ENCODE measurements at regions not wholly inside any gene's neighbourhood (a gene's known extent, or its start where the extent isn't known, plus 50 kb on each side); places are given as distances from the start of the nearest gene placed in this dataset.

DNA sequence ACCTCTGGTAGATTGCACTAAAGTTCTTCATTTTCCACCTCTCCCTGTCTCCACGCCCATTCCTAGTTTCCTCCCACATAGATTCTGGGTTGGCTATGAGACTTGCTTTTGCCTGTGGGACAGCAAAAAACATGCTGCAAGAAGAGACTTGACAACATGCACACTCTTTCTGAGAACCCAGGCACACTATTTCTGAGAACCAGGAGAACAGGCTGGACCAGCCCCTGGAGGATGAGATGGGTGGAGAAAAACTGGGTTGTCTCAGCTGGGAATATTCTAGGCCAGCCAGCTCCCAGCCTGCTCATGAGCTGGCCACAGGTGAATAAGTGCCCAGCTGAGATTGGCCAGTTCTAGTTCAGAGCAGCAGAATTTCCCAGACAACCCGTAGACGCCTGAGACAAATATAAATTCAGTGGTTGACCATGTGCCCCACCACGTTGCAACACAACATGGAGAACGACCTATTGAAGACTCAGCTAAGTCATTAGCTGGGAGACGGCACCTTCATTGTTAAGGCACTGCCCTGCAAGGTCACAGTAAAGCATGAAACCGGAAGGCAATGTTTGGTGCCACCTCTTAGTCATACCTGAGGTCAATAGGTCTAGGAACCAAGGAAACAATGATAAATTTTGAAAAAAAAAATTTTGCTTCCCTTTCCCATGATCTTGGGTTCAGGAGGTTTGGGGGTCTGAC lies 92.7 kb upstream of the AKR1E2 start:
- Histone ChIP-seq H3K27ac (ENCODE audit: low read depth, low read length) (no peak overlapping the region), H3K36me3 (ENCODE audit: control insufficient read depth, insufficient read depth, low read length) (no peaks in the 10 kb centered on the region)

GRCh38 chr10:4730998-4731397 lies 95.0 kb upstream of the AKR1E2 start:
- Histone ChIP-seq H3K9me3 (ENCODE audit: control insufficient read depth, insufficient read depth, low read length) (no peaks in the 10 kb centered on the region), H3K4me3 (ENCODE audit: low read depth, low read length) (no peak overlapping the region), H3K36me3 (ENCODE audit: control insufficient read depth, insufficient read depth, low read length) (no peaks in the 10 kb centered on the region), H3K27me3 (ENCODE audit: control insufficient read depth, insufficient read depth, low read length) (no peaks in the 10 kb centered on the region), H3K27ac (ENCODE audit: low read depth, low read length) (no peak overlapping the region), H3K9ac (ENCODE audit: low read depth, low read length) (no peak overlapping the region), H3K4me1 (ENCODE audit: control insufficient read depth, insufficient read depth, low read length) (no peaks in the 10 kb centered on the region)

More for the DNA sequence above, 92.7 kb upstream of the AKR1E2 start:
- H3K4me3 ChIP-seq (ENCODE audit: low read depth, low read length): no peak overlapping the region
- H3K27me3 ChIP-seq (ENCODE audit: control insufficient read depth, insufficient read depth, low read length): no peaks in the 10 kb centered on the region
- no peak overlapping the region for H3K9ac ChIP-seq (ENCODE audit: low read depth, low read length)
- no peaks in the 10 kb centered on the region for H3K9me3 ChIP-seq (ENCODE audit: control insufficient read depth, insufficient read depth, low read length)
- no peaks in the 10 kb centered on the region for H3K4me1 ChIP-seq (ENCODE audit: control insufficient read depth, insufficient read depth, low read length)

GRCh38 chr10:4725917-4726606 lies 99.9 kb upstream of the AKR1E2 start:
- Histone ChIP-seq H3K4me3 (ENCODE audit: low read depth, low read length) (no peak overlapping the region), H3K27me3 (ENCODE audit: control insufficient read depth, insufficient read depth, low read length) (no peaks in the 10 kb centered on the region), H3K9me3 (ENCODE audit: control insufficient read depth, insufficient read depth, low read length) (no peaks in the 10 kb centered on the region), H3K4me1 (ENCODE audit: control insufficient read depth, insufficient read depth, low read length) (no peaks in the 10 kb centered on the region), H3K9ac (ENCODE audit: low read depth, low read length) (no peak overlapping the region), H3K27ac (ENCODE audit: low read depth, low read length) (no peak overlapping the region), H3K36me3 (ENCODE audit: control insufficient read depth, insufficient read depth, low read length) (no peaks in the 10 kb centered on the region)

- no peaks in the 10 kb centered on the region for H3K27me3 ChIP-seq (ENCODE audit: control insufficient read depth, insufficient read depth, low read length)
- no peak overlapping the region for H3K27ac ChIP-seq (ENCODE audit: low read depth, low read length)
- no peak overlapping the region for H3K9ac ChIP-seq (ENCODE audit: low read depth, low read length)
- no peaks in the 10 kb centered on the region for H3K9me3 ChIP-seq (ENCODE audit: control insufficient read depth, insufficient read depth, low read length)
- H3K4me1 ChIP-seq (ENCODE audit: control insufficient read depth, insufficient read depth, low read length): no peaks in the 10 kb centered on the region
- H3K4me3 ChIP-seq (ENCODE audit: low read depth, low read length): no peak overlapping the region
- H3K36me3 ChIP-seq (ENCODE audit: control insufficient read depth, insufficient read depth, low read length): no peaks in the 10 kb centered on the region
These were observed 102.1 kb upstream of the AKR1E2 start for GRCh38 chr10:4723860-4724259.

DNA sequence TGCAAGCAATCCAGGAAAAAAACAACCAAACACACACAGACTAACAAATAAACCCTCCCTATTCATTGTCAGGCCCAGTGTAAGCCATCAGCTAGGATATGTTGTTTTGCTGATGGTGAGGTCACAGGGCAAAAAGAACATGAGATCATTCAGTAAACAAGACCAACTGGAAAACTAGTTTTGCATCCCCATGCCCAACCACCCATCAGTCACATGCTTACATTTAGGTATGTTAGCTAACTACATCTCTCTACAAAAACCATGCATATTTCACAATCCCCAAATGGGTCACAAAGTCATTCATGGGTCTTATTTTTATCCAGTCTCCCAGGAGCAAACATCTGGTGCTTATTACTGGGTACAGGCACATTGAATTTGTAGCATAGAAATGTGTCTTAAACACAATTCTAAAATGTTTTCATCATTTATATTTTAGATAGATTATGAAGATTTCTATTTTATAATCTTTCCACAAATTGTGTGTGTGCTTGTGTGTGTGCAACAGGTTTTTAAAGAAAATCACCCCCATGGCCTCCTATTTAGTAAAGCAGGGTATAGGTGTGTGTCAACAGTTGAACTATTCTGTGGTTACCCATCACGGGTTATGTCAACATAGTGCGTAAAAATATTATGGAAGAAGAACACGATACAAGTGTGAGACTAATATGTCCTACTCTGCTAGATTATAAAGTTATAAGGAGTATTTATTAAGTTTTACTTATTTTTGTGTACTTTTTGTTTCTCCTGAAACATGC lies 103.8 kb upstream of the AKR1E2 start:
- H3K9ac ChIP-seq (ENCODE audit: low read depth, low read length): no peak overlapping the region
- no peaks in the 10 kb centered on the region for H3K36me3 ChIP-seq (ENCODE audit: control insufficient read depth, insufficient read depth, low read length)
- H3K27ac ChIP-seq (ENCODE audit: low read depth, low read length): no peak overlapping the region
- no peaks in the 10 kb centered on the region for H3K9me3 ChIP-seq (ENCODE audit: control insufficient read depth, insufficient read depth, low read length)
- H3K4me1 ChIP-seq (ENCODE audit: control insufficient read depth, insufficient read depth, low read length): no peaks in the 10 kb centered on the region
- H3K4me3 ChIP-seq (ENCODE audit: low read depth, low read length): no peak overlapping the region
- H3K27me3 ChIP-seq (ENCODE audit: control insufficient read depth, insufficient read depth, low read length): no peaks in the 10 kb centered on the region

DNA sequence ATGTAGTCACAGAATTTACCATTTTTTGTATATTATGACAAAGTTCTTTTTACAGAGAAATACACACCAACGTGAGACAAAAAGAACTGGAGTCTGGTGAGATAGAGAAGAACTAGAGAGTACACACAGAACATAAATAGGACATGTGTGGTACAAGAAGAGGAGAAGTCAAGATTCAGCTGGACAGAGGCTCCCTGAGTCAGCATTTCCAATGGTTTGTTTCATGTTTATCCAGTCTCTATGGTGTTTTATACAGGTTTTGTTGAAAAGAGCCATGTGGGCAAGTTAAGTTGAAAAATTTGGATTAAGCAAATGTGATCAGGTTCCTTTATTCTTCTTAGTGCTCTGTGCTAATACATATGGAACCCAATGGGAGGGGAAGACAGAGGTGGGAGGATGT lies 105.5 kb upstream of the AKR1E2 start:
- Histone ChIP-seq H3K36me3 (ENCODE audit: control insufficient read depth, insufficient read depth, low read length) (no peaks in the 10 kb centered on the region), H3K27me3 (ENCODE audit: control insufficient read depth, insufficient read depth, low read length) (no peaks in the 10 kb centered on the region), H3K9me3 (ENCODE audit: control insufficient read depth, insufficient read depth, low read length) (no peaks in the 10 kb centered on the region), H3K4me3 (ENCODE audit: low read depth, low read length) (no peak overlapping the region), H3K27ac (ENCODE audit: low read depth, low read length) (no peak overlapping the region), H3K4me1 (ENCODE audit: control insufficient read depth, insufficient read depth, low read length) (no peaks in the 10 kb centered on the region), H3K9ac (ENCODE audit: low read depth, low read length) (no peak overlapping the region)

DNA sequence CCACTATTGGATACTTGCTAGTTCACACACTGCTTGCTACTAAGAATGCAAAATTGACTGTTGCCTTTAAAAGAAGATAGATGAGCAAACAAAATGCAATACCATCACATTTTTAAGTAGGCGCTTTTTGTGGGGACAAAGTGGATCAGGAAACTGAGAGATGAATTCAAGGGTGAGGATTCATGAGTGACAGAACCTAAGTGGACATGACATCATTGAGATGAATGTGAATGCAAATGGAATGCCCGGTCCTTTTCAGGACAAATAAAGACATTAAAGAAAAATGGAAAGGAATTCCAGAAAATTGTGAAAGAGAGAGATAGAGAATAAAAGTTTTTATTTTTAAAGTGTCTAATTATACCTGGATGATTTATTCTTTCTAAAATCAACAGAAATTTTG lies 106.3 kb upstream of the AKR1E2 start:
- no peak overlapping the region for H3K9ac ChIP-seq (ENCODE audit: low read depth, low read length)
- H3K36me3 ChIP-seq (ENCODE audit: control insufficient read depth, insufficient read depth, low read length): no peaks in the 10 kb centered on the region
- no peak overlapping the region for H3K4me3 ChIP-seq (ENCODE audit: low read depth, low read length)
- H3K27ac ChIP-seq (ENCODE audit: low read depth, low read length): no peak overlapping the region
- no peaks in the 10 kb centered on the region for H3K27me3 ChIP-seq (ENCODE audit: control insufficient read depth, insufficient read depth, low read length)
- H3K9me3 ChIP-seq (ENCODE audit: control insufficient read depth, insufficient read depth, low read length): no peaks in the 10 kb centered on the region
- H3K4me1 ChIP-seq (ENCODE audit: control insufficient read depth, insufficient read depth, low read length): no peaks in the 10 kb centered on the region

- no peaks in the 10 kb centered on the region for H3K4me1 ChIP-seq (ENCODE audit: control insufficient read depth, insufficient read depth, low read length)
- H3K36me3 ChIP-seq (ENCODE audit: control insufficient read depth, insufficient read depth, low read length): no peaks in the 10 kb centered on the region
- no peaks in the 10 kb centered on the region for H3K9me3 ChIP-seq (ENCODE audit: control insufficient read depth, insufficient read depth, low read length)
- H3K9ac ChIP-seq (ENCODE audit: low read depth, low read length): no peak overlapping the region
- no peak overlapping the region for H3K27ac ChIP-seq (ENCODE audit: low read depth, low read length)
- H3K27me3 ChIP-seq (ENCODE audit: control insufficient read depth, insufficient read depth, low read length): no peaks in the 10 kb centered on the region
- no peak overlapping the region for H3K4me3 ChIP-seq (ENCODE audit: low read depth, low read length)
These were observed 107.0 kb upstream of the AKR1E2 start for GRCh38 chr10:4719036-4719435.

DNA sequence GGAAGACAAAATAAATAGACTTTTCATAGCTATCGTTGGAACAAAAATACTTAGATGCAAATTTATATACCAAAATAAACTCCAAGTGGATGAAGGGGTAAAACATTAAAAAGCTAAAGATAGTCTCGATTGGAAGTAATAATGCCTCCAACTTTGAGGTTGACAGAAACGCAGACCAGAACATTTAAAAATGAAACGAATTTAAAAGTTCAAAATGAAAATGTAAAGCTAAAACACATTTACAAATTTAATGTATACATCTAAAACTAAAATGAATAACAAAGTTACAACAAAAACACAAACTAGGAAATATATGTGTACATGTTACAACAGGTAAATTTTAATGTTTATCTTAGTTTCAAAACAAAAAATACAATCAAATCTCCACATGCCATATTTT lies 107.5 kb upstream of the AKR1E2 start:
- Histone ChIP-seq H3K27me3 (ENCODE audit: control insufficient read depth, insufficient read depth, low read length) (no peaks in the 10 kb centered on the region), H3K9ac (ENCODE audit: low read depth, low read length) (no peak overlapping the region), H3K9me3 (ENCODE audit: control insufficient read depth, insufficient read depth, low read length) (no peaks in the 10 kb centered on the region), H3K4me1 (ENCODE audit: control insufficient read depth, insufficient read depth, low read length) (no peaks in the 10 kb centered on the region), H3K27ac (ENCODE audit: low read depth, low read length) (no peak overlapping the region), H3K36me3 (ENCODE audit: control insufficient read depth, insufficient read depth, low read length) (no peaks in the 10 kb centered on the region), H3K4me3 (ENCODE audit: low read depth, low read length) (no peak overlapping the region)

DNA sequence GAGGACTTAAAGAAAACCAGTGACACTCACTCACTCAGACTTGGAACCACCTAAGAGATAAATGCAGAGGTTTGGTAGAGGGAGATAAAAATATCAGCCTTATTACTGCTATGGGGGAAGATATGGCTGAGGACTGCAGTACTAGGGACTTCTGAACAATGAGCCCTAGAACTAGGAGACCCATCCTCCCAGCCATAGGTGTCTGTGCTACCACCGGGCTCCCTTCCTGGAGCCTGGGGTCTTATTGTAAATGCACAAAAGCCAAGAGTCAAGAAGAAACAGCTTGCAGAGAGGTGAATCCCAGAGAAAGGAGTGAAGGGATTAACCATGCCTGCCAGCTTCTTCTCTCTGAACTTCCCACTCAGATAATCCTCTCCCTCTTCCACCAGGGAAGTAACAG lies 108.3 kb upstream of the AKR1E2 start:
- H3K4me3 ChIP-seq (ENCODE audit: low read depth, low read length): no peak overlapping the region
- no peak overlapping the region for H3K9ac ChIP-seq (ENCODE audit: low read depth, low read length)
- no peaks in the 10 kb centered on the region for H3K4me1 ChIP-seq (ENCODE audit: control insufficient read depth, insufficient read depth, low read length)
- H3K36me3 ChIP-seq (ENCODE audit: control insufficient read depth, insufficient read depth, low read length): no peaks in the 10 kb centered on the region
- H3K9me3 ChIP-seq (ENCODE audit: control insufficient read depth, insufficient read depth, low read length): no peaks in the 10 kb centered on the region
- H3K27me3 ChIP-seq (ENCODE audit: control insufficient read depth, insufficient read depth, low read length): no peaks in the 10 kb centered on the region
- H3K27ac ChIP-seq (ENCODE audit: low read depth, low read length): no peak overlapping the region

DNA sequence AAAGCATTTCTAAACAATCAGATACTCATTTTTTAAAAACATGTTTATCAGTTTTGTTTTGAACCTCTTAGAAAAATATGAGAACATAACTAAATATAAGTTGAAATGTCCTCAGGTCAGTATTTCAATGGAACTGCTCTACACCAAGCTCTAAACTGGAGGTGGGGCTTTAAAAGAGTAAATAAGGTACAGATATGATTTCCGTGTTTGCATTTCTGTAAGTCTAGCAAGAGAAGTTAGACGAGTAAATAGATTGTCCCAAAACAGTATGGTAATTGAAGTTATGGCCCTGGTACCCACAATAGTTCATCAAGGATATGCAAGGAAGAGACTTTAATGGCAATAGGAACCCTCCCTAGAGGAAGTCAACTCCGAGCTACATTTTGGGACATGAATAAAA lies 115.1 kb upstream of the AKR1E2 start:
- no peaks in the 10 kb centered on the region for H3K9me3 ChIP-seq (ENCODE audit: control insufficient read depth, insufficient read depth, low read length)
- no peak overlapping the region for H3K27ac ChIP-seq (ENCODE audit: low read depth, low read length)

More for the DNA sequence above, 115.1 kb upstream of the AKR1E2 start:
- Histone ChIP-seq H3K36me3 (ENCODE audit: control insufficient read depth, insufficient read depth, low read length) (no peaks in the 10 kb centered on the region), H3K4me1 (ENCODE audit: control insufficient read depth, insufficient read depth, low read length) (no peaks in the 10 kb centered on the region), H3K27me3 (ENCODE audit: control insufficient read depth, insufficient read depth, low read length) (no peaks in the 10 kb centered on the region), H3K4me3 (ENCODE audit: low read depth, low read length) (no peak overlapping the region), H3K9ac (ENCODE audit: low read depth, low read length) (no peak overlapping the region)

Measured in HUES48 (cell line).